GM10266 (cell line): ENCODE measurements at regions not wholly inside any gene's neighbourhood (a gene's known extent, or its start where the extent isn't known, plus 50 kb on each side); places are given as distances from the start of the nearest gene placed in this dataset.

Experiments used
- DNase-seq: peaks from one replicate; pipeline ENCODE4 v3.0.0; 2012; ENCODE audit errors: extremely low spot score
- CTCF ChIP-seq: IDR thresholded peaks from 2 replicates; pipeline ENCODE4 v1.5.1; 2012; ENCODE audit warnings: mild to moderate bottlenecking, low read depth; ENCODE audit not compliant: control insufficient read depth, insufficient read depth; ENCODE audit errors: missing control alignments

- no peak for TF ChIP-seq CTCF
- no peak for DNase-seq
These were observed 835.1 kb downstream of the TSN start for GRCh38 chr2:122590524-122590923.

GRCh38 chr2:122595065-122595464 is 839.6 kb downstream of the TSN start:
- no peak for DNase-seq
- no peak for TF ChIP-seq CTCF

- TF ChIP-seq CTCF: no peak
- DNase-seq: no peak
These were observed 841.1 kb downstream of the TSN start for GRCh38 chr2:122596598-122596997.

- DNase-seq: no peak
- TF ChIP-seq CTCF: no peak
These were observed 843.3 kb downstream of the TSN start for GRCh38 chr2:122598784-122599183.

GRCh38 chr2:122610948-122611609 is 855.6 kb downstream of the TSN start:
- TF ChIP-seq CTCF: no peak

GRCh38 chr2:122622934-122623333 is 867.5 kb downstream of the TSN start:
- no peak for DNase-seq

More at GRCh38 chr2:122610948-122611609, 855.6 kb downstream of the TSN start:
- DNase-seq: no peak

More at GRCh38 chr2:122622934-122623333, 867.5 kb downstream of the TSN start:
- no peak for TF ChIP-seq CTCF
